ENCODE measurements at regions not wholly inside any gene's neighbourhood (a gene's known extent, or its start where the extent isn't known, plus 50 kb on each side); places are given as distances from the start of the nearest gene placed in this dataset.

- DNase-seq (ENCODE audit: low spot score): no peak
- TF ChIP-seq CTCF (IDR thresholded peaks at IDR 0.05; ENCODE audit: borderline replicate concordance, control extremely low read depth, extremely low read depth, insufficient read depth, missing control alignments): no peak
- in situ Hi-C loops (cut with MboI; ENCODE audit: low sequenced_read_pairs, unreplicated experiment): no loop called here
Observed at GRCh38 chr3:41097896-41098496, 101.3 kb upstream of the CTNNB1 start.

- no peak for DNase-seq (ENCODE audit: low spot score)
- in situ Hi-C loops (cut with MboI; ENCODE audit: low sequenced_read_pairs, unreplicated experiment): no loop called here
- no peak for TF ChIP-seq CTCF (IDR thresholded peaks at IDR 0.05; ENCODE audit: borderline replicate concordance, control extremely low read depth, extremely low read depth, insufficient read depth, missing control alignments)
Observed at GRCh38 chr3:41101231-41101630, 98.1 kb upstream of the CTNNB1 start.

DNA sequence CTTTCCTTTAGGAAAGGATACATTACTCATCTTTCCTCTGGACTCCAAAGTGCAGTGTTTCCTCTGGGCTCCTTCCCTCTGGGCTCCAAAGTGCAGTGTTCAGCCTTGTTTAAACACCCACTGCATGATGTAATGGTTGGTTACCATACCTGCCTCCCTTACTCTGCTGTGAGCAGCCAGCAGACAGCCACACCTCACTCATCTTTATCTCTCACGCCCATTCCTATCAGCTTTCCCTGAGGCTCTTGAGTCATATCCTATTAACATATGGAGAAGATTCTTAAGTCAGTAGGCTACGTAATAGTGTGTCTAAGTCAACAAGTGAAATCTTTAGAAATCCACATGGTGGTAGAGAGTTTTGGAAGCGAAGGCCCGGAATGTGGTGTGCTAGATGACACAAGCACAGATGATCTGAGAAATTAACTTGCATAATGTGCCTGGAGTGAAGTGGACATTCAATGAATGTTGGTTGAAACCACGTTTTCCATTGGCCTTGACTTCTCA, 97.2 kb upstream of the CTNNB1 start:
- DNase-seq (ENCODE audit: low spot score): no peak
- in situ Hi-C loops (cut with MboI; ENCODE audit: low sequenced_read_pairs, unreplicated experiment): no loop called here
- no peak for TF ChIP-seq CTCF (IDR thresholded peaks at IDR 0.05; ENCODE audit: borderline replicate concordance, control extremely low read depth, extremely low read depth, insufficient read depth, missing control alignments)

DNA sequence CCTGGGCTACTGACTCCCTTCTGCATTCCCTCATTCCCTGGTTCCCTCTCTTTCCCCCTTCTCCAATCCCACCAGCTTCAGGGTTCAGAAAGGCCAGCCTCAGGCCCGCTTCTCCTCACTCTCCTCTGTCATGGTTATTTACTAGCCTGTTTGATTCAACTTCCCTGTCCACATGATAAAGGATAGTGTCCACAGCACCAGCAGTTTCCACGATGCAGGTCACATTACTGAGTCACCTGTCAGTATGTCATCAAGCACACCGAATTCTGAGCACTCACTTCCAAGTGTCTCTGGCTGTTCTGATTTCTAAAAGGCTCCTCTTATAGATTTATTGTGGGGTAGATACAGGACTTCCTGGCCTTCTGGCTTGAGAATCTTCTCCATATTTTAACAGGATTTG, 96.6 kb upstream of the CTNNB1 start:
- TF ChIP-seq CTCF (IDR thresholded peaks at IDR 0.05; ENCODE audit: borderline replicate concordance, control extremely low read depth, extremely low read depth, insufficient read depth, missing control alignments): no peak
- DNase-seq (ENCODE audit: low spot score): no peak
- in situ Hi-C loops (cut with MboI; ENCODE audit: low sequenced_read_pairs, unreplicated experiment): no loop called here

GRCh38 chr3:41103200-41103599, 96.1 kb upstream of the CTNNB1 start:
- TF ChIP-seq CTCF (IDR thresholded peaks at IDR 0.05; ENCODE audit: borderline replicate concordance, control extremely low read depth, extremely low read depth, insufficient read depth, missing control alignments): no peak
- no peak for DNase-seq (ENCODE audit: low spot score)
- in situ Hi-C loops (cut with MboI; ENCODE audit: low sequenced_read_pairs, unreplicated experiment): no loop called here

- no peak for TF ChIP-seq CTCF (IDR thresholded peaks at IDR 0.05; ENCODE audit: borderline replicate concordance, control extremely low read depth, extremely low read depth, insufficient read depth, missing control alignments)
- in situ Hi-C loops (cut with MboI; ENCODE audit: low sequenced_read_pairs, unreplicated experiment): no loop called here
- DNase-seq (ENCODE audit: low spot score): no peak
Observed at GRCh38 chr3:41104147-41104546, 95.2 kb upstream of the CTNNB1 start.

Data from GM13976 (cell line).